Esophagus squamous epithelium (tissue), 5 donors: ENCODE measurements at regions not wholly inside any gene's neighbourhood (a gene's known extent, or its start where the extent isn't known, plus 50 kb on each side); places are given as distances from the start of the nearest gene placed in this dataset.

Experiments
- DNase-seq: peaks from one replicate; lab custom pipeline; 2025; lab: John Stamatoyannopoulos, UW
- H3K27ac ChIP-seq, 4 donors: fragments of 200-600 bp; sonication (generic); one replicate each; pipeline ENCODE4 v1.5.1; 2016 to 2019; ENCODE audit warnings: mild to moderate bottlenecking in 1 of 4
- H3K27me3 ChIP-seq, 4 donors: fragments of 200-600 bp; sonication (generic); 1 replicate in 3 of 4; 2 replicates in 1 of 4; pipeline versions ENCODE4 v1.5.1 to v1.6.0; 2017 to 2021; ENCODE audit warnings: antibody characterized with exemption in 1 of 4
- H3K36me3 ChIP-seq, 3 donors: fragments of 200-600 bp; sonication (generic); one replicate each; pipeline ENCODE4 v1.5.1; 2016 to 2019
- H3K4me1 ChIP-seq, 3 donors: fragments of 200-600 bp; sonication (generic); one replicate each; pipeline ENCODE4 v1.5.1; 2017 to 2019
- H3K4me3 ChIP-seq, 4 donors: fragments of 200-600 bp; sonication (generic); 1 replicate in 3 of 4; 2 replicates in 1 of 4; pipeline ENCODE4 v1.5.1; 2016 to 2019; ENCODE audit warnings: mild to moderate bottlenecking in 2 of 4, moderate library complexity in 1 of 4
- H3K9me3 ChIP-seq, 3 donors: fragments of 200-600 bp; sonication (generic); one replicate each; pipeline ENCODE4 v1.5.1; 2016 to 2019
- CTCF ChIP-seq, 6 experiments: fragments of 450-650 bp in 4 of 6; fragments of 200-600 bp in 2 of 6; sonication (generic) in 2 of 6; IDR thresholded peaks; one replicate each; pipeline ENCODE4 v1.5.1; 2016 to 2019; ENCODE audit warnings: antibody characterized with exemption in 6 of 6, mild to moderate bottlenecking in 4 of 6, moderate library complexity in 4 of 6
- POLR2A ChIP-seq, 4 donors: fragments of 450-650 bp; IDR thresholded peaks; one replicate each; pipeline ENCODE4 v1.6.1; 2017; ENCODE audit warnings: antibody characterized with exemption in 4 of 4, mild to moderate bottlenecking in 4 of 4, moderate library complexity in 3 of 4
- WGBS, 2 donors: methylation state at CpG; one replicate each; pipeline ENCODE4 v1.1.5; 2018; 5-methylcytosine and 5-hydroxymethylcytosine counted together
- intact Hi-C: fragments of 100-400 bp; cut with DNase I; formaldehyde crosslinking; loops from one replicate; pipeline ENCODE4 v1.15.0; 2022
- donor health status: DM: yes; HTN: yes; CAD: no.

- WGBS, 2 donors, result 61 to 75% methylated on average over 4 of the region's 4 CpGs
- Histone ChIP-seq H3K4me3 (no peak overlapping the region), H3K27me3 (no peaks in the 10 kb centered on the region), H3K36me3 (no peaks in the 10 kb centered on the region), H3K4me1 (peaks cover 0 to 5% (median 0%) of the 10 kb centered on the region in 3 donors), H3K9me3 (no peaks in the 10 kb centered on the region), H3K27ac (no peak overlapping the region)
- intact Hi-C loops, result no loop called here
- TF ChIP-seq POLR2A (IDR thresholded peaks at IDR 0.05) (no peak), CTCF (IDR thresholded peaks at IDR 0.05) (no peak)
- no peak for DNase-seq
Measured at GRCh38 chr10:31188792-31189406, 130.1 kb upstream of the ZEB1 start.

- Histone ChIP-seq H3K4me3 (no peak overlapping the region), H3K36me3 (no peaks in the 10 kb centered on the region), H3K27me3 (no peaks in the 10 kb centered on the region), H3K9me3 (no peaks in the 10 kb centered on the region), H3K4me1 (peaks cover 0 to 5% (median 0%) of the 10 kb centered on the region in 3 donors), H3K27ac (no peak overlapping the region)
- intact Hi-C loops, result no loop called here
- 79 to 88% methylated on average over 2 of the region's 2 CpGs for WGBS, 2 donors
- TF ChIP-seq POLR2A (IDR thresholded peaks at IDR 0.05), result no peak
- TF ChIP-seq CTCF (IDR thresholded peaks at IDR 0.05), result no peak
- no peak for DNase-seq
Measured at GRCh38 chr10:31190488-31190887, 128.5 kb upstream of the ZEB1 start.

- intact Hi-C loops, result no loop called here
- 68 to 86% methylated on average over 6 of the region's 6 CpGs for WGBS, 2 donors
Measured at GRCh38 chr10:31192475-31192874, 126.5 kb upstream of the ZEB1 start.

GRCh38 chr10:31194986-31195385 is 124.0 kb upstream of the ZEB1 start:
- no peak overlapping the region for H3K4me3 ChIP-seq
- no peaks in the 10 kb centered on the region for H3K36me3 ChIP-seq
- H3K9me3 ChIP-seq, result no peaks in the 10 kb centered on the region
- H3K27me3 ChIP-seq, result no peaks in the 10 kb centered on the region
- H3K27ac ChIP-seq, result no peak overlapping the region
- no peak for DNase-seq
- intact Hi-C loops, result no loop called here
- 55 to 57% methylated on average over 4 of the region's 4 CpGs for WGBS, 2 donors
- TF ChIP-seq POLR2A (IDR thresholded peaks at IDR 0.05) (no peak), CTCF (IDR thresholded peaks at IDR 0.05) (no peak)
- no peaks in the 10 kb centered on the region for H3K4me1 ChIP-seq

More at GRCh38 chr10:31192475-31192874, 126.5 kb upstream of the ZEB1 start:
- Histone ChIP-seq H3K36me3 (no peaks in the 10 kb centered on the region), H3K4me3 (no peak overlapping the region), H3K27ac (no peak overlapping the region), H3K27me3 (no peaks in the 10 kb centered on the region), H3K9me3 (no peaks in the 10 kb centered on the region), H3K4me1 (no peaks in the 10 kb centered on the region)
- TF ChIP-seq POLR2A (IDR thresholded peaks at IDR 0.05) (no peak), CTCF (IDR thresholded peaks at IDR 0.05) (no peak)
- DNase-seq, result no peak

GRCh38 chr10:31197886-31198285 is 121.1 kb upstream of the ZEB1 start:
- Histone ChIP-seq H3K4me3 (no peak overlapping the region), H3K9me3 (no peaks in the 10 kb centered on the region), H3K36me3 (no peaks in the 10 kb centered on the region), H3K27me3 (no peaks in the 10 kb centered on the region), H3K27ac (no peak overlapping the region), H3K4me1 (no peaks in the 10 kb centered on the region)
- intact Hi-C loops, result no loop called here
- no peak for DNase-seq
- no peak for TF ChIP-seq CTCF (IDR thresholded peaks at IDR 0.05)
- no peak for TF ChIP-seq POLR2A (IDR thresholded peaks at IDR 0.05)
- 71 to 74% methylated on average over 5 of the region's 5 CpGs for WGBS, 2 donors
